SW 1271 (cell line): ENCODE measurements at regions not wholly inside any gene's neighbourhood (a gene's known extent, or its start where the extent isn't known, plus 50 kb on each side); places are given as distances from the start of the nearest gene placed in this dataset.
A peak's percentile ranks its signal among the peaks of the same experiment; 100 is the strongest.

ENCODE experiments used
- DNase-seq, 2 experiments: peaks; one replicate each; lab custom pipeline; 2025; lab: John Stamatoyannopoulos, UW

GRCh38 chrX:82081027-82081426, 879.1 kb downstream of the SH3BGRL start:
- no peak for DNase-seq

GRCh38 chrX:82087699-82088098, 885.8 kb downstream of the SH3BGRL start:
- DNase-seq: no peak

- no peak for DNase-seq
Observed at GRCh38 chrX:82092307-82092706, 890.4 kb downstream of the SH3BGRL start.

DNA sequence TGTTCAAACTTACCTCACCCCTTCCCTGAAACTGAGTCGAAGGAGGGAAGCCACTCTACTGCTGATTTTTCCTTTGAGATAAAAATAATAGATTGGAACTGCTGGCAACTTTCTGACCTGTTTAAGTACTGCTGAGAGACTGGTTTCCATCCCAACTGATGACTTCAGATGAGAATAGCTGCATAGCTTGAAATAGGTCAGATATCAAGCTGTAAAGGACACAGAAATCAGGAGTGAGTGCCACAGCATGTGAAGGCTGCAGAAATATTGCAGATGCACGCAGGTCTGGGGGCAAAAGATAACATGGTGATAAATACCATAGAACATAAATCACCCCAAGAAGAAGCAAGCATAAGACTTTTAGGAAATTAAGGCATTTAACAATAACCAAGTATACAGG, 923.2 kb downstream of the SH3BGRL start:
- no peak for DNase-seq

DNA sequence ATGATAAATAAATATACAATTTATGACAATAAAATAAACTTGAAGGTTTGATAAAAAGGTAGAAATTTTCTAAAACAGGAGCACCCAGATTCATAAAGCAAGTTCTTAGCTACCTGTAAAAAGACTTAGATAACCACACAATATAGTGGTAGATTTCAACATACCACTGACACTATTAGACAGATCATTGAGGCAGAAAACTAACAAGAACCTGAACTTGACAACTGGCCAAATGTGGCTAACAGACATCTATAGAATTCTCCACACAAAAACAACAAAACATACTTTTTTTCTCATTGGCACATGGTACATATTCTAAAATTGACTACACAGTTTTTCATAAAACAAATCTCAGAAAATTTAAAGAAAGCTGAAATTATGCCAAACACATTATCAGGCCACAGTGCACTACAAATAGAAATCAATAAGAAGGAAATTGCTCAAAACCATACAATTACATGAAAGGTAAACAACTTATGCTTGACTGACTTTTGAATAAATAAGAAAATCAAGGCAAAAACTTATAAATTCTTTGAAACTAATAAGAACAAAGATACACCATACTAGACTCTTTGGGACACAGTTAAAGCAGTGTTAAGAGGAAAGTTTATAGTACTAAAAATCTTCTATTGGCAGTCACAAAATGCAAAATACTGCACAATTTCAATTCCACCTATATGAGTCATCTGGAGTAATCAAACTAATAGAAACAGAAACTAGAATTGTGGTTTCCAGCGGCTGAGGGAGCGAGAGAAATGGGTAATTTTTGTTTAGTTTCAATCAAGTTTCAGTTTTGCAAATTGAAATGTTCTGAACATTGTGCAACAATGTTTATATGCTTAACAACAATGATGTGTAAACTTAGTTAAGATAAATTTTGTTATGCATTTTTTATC, 925.6 kb downstream of the SH3BGRL start:
- DNase-seq: no peak

DNA sequence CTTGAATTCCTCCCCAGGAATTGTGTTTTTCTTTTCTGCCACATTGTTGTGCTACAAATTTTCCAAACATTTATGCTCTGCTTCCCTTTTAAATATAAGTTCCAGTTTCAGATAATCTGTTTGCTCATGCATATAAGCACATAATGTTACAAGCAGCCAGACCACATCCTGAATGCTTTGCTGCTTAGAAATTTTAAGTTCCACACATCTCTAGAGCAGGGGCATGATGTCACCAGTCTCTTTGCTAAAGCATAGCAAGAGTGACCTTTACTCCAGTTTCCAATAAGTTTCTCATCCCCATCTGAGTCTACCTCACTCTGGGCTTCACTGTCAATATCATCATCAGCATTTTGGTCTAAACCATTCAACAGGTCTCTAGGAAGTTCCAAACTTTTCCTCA, 932.5 kb downstream of the SH3BGRL start:
- DNase-seq: no peak

- no peak for DNase-seq
Observed at GRCh38 chrX:82141942-82142341, 940.0 kb downstream of the SH3BGRL start.

DNA sequence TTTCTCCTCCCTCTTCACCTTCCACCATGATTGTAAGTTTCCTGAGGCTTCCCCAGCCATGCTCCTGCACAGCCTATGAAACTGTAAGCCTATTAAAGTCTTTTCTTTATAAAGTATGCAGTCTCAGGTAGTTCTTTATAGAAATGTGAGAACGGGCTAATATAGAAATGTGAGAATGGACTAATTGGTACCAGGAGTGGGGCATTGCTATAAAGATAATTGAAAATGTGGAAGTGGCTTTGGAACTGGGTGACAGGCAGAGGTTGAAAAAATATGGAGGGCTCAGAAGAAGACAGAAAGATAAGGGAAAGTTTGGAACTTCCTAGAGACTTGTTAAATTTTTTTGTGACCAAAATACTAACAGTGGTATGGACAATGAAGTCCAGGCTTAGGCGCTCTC, 959.3 kb downstream of the SH3BGRL start:
- DNase-seq: no peak

DNA sequence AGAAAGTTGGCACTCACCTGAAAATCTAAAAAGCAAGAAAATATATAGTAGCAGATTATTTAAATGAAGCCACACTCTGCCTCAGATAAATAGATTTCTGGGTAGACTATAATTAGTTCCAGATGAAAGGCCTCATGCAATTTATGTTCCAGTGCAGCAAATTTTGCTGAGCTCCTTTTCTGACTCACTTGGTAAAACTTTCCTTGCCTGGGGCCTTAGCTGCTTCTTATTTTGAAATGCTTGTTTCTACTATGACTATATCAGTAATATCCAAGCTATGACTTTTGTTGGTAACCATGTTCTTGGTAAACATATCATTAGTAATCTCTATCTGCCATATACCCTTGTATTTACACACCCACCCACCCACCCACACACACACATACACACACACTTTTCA, 961.8 kb downstream of the SH3BGRL start:
- DNase-seq: no peak

- no peak for DNase-seq
Observed at GRCh38 chrX:82196866-82197265, 995.0 kb downstream of the SH3BGRL start.

DNA sequence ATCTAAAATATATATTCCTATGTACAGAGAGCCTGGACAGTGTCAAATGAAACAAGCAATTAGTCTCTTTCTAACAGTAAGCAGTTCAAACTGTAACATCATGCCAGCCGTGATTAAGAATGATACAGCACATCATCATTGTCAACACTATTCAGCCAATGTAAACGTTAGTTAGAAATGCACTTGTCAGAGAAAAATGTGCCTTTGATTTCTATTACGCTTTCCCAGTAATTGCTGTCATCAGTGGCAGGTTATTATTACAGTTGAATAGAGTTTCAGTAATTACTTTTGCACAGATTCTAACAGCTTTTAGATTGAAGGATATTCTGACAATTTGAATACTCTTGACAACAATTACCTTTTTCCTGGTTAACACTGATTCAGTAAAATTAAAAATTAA, 1007.1 kb downstream of the SH3BGRL start:
- no peak for DNase-seq

GRCh38 chrX:82218361-82218760, 1016.5 kb downstream of the SH3BGRL start:
- DNase-seq: peak in 1 of 2 experiments; percentile 0

DNA sequence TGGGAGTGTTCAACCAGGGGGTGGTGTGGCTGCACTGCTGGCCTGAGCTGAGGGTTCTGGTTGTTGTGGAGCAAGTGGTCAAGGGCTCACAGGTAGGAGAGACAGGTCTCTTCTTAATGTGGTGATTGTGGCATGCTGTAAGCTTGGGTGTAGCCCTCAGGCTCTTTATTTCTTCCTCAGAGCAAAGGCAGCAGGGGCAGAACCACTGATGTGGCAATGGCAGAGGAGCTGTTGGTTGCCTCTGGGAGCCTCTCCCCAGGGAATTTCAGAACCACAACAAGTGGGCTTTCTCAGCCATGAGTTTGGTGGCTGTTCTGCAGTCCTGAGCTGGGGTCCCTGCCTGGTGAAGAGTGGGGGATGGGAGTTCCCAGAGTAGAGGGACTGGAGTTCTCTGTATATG, 1017.2 kb downstream of the SH3BGRL start:
- DNase-seq: no peak

DNA sequence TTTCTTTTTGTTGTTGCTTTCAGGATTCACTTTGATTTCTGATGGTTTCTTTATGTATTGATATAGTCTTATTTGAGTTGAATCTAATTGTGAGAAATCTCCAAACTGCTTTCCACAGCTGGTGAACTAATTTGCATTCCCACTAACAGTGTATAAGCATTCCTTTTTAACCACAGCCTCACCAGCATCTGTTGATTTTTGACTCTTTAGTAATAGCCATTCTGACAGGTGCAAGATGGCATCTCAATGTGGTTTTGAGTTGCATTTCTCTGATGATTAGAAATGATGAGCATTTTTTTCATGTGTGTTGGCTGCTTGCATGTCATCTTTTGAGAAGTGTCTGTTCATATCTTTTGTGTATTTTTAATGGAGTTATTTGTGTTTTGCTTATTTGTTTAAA, 1023.1 kb downstream of the SH3BGRL start:
- no peak for DNase-seq

- DNase-seq: no peak
Observed at GRCh38 chrX:82230013-82230412, 1028.1 kb downstream of the SH3BGRL start.

- no peak for DNase-seq
Observed at GRCh38 chrX:82232679-82233078, 1030.8 kb downstream of the SH3BGRL start.

GRCh38 chrX:82237328-82237727, 1035.4 kb downstream of the SH3BGRL start:
- DNase-seq: no peak
